ENCODE measurements at regions not wholly inside any gene's neighbourhood (a gene's known extent, or its start where the extent isn't known, plus 50 kb on each side); places are given as distances from the start of the nearest gene placed in this dataset.
"Not testable (repeated sequence)": the region's sequence is repeated elsewhere in the genome, so short reads cannot be mapped to it uniquely, and the experiment has no call there.

DNA sequence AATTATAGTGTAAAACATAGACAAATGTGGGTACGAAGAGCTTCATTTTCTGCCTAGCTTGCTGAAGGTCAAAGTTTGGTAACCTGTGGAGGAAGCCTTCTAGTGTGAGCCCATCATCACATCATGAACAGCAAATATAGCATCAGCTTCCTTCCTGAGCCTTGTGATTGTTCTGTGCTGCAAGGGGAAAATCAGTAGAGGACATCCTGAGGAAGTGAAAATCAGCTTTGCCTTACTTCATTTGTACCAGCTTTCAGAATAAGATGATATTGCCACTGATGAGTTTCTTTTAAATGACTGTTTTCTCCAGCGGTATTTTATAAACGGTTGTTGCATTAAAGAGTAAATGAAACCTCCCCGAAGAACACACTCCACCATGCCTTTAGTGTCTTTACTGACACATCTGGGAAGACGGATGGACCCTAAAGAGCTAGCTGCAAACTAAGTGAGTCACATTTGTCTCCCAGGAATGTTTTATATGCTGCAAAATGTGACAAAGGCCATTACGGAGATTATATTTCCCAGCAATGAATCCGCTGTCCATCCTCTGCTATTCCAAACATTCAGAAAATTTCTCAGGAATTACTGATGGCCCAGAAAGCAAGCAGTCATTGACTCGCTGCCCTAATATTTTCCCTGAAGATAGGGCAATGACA lies 1272.8 kb downstream of the SUCLG1 start:
- H3K27ac ChIP-seq (ENCODE audit: low read length), result no peak overlapping the region
- no peaks in the 10 kb centered on the region for H3K36me3 ChIP-seq (ENCODE audit: control insufficient read depth in 1 of 2, insufficient read depth in 2 of 2, low read length in 2 of 2)
- H3K9me3 ChIP-seq (ENCODE audit: control insufficient read depth in 1 of 2, low read length in 2 of 2), result no peaks in the 10 kb centered on the region
- H3K27me3 ChIP-seq (ENCODE audit: low read depth, low read length), result no peaks in the 10 kb centered on the region
- H3K4me3 ChIP-seq (ENCODE audit: low read depth in 1 of 2, low read length in 2 of 2), result no peak overlapping the region
- no peaks in the 10 kb centered on the region for H3K4me1 ChIP-seq (ENCODE audit: control insufficient read depth in 1 of 2, insufficient read depth in 2 of 2, low read length in 2 of 2)

DNA sequence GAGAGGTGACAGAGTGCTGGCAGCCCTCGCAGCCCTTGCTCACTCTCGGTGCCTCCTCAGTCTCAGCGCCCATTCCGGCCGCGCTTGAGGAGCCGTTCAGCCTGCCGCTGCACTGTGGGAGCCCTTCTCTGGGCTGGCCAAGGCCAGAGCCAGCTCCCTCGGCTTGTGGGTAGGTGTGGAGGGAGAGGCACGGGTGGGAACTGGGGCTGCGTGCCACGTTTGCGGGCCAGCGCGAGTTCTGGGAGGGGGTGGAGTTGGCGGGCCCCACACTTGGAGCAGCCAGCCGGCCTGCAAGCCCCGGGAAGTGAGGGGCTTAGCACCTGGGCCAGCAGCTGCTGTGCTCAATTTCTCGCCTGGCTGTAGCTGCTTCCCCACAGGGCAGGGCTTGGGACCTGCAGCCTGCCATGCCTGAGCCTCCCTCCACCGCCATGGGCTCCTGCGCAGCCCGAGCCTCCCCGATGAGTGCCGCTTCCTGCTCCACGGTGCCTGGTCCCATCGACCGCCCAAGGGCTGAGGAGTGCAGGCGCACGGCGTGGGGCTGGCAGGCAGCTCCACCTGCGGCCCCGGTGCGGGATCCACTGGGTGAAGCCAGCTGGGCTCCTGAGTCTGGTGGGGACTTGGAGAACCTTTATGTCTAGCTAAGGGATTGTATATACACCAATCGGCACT lies 1278.1 kb downstream of the SUCLG1 start:
- not testable (repeated sequence) for H3K36me3 ChIP-seq (ENCODE audit: control insufficient read depth in 1 of 2, insufficient read depth in 2 of 2, low read length in 2 of 2); H3K27me3 ChIP-seq (ENCODE audit: low read depth, low read length); H3K9me3 ChIP-seq (ENCODE audit: control insufficient read depth in 1 of 2, low read length in 2 of 2); H3K27ac ChIP-seq (ENCODE audit: low read length); H3K4me1 ChIP-seq (ENCODE audit: control insufficient read depth in 1 of 2, insufficient read depth in 2 of 2, low read length in 2 of 2); H3K4me3 ChIP-seq (ENCODE audit: low read depth in 1 of 2, low read length in 2 of 2)

DNA sequence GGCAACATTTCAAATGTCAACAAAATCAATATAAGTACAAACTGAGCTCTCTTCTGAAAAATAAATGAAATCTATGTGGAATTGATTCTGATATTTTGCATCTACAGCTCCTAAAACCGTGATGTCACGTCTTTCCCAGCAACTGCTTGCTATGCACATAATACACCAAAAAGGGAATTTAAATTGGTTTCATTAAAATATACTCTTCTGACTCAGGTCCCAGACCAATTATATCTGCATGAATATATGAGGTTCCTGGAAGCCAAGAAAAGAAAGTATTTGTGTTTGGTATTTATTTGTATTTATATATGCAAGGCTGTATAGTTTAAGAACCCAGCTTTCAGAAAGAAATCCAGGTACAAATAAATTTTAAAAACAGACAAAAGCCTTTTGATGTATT lies 1282.5 kb downstream of the SUCLG1 start:
- no peaks in the 10 kb centered on the region for H3K36me3 ChIP-seq (ENCODE audit: control insufficient read depth in 1 of 2, insufficient read depth in 2 of 2, low read length in 2 of 2)
- H3K9me3 ChIP-seq (ENCODE audit: control insufficient read depth in 1 of 2, low read length in 2 of 2), result no peaks in the 10 kb centered on the region
- no peaks in the 10 kb centered on the region for H3K27me3 ChIP-seq (ENCODE audit: low read depth, low read length)
- no peak overlapping the region for H3K27ac ChIP-seq (ENCODE audit: low read length)
- H3K4me3 ChIP-seq (ENCODE audit: low read depth in 1 of 2, low read length in 2 of 2), result no peak overlapping the region
- no peaks in the 10 kb centered on the region for H3K4me1 ChIP-seq (ENCODE audit: control insufficient read depth in 1 of 2, insufficient read depth in 2 of 2, low read length in 2 of 2)

DNA sequence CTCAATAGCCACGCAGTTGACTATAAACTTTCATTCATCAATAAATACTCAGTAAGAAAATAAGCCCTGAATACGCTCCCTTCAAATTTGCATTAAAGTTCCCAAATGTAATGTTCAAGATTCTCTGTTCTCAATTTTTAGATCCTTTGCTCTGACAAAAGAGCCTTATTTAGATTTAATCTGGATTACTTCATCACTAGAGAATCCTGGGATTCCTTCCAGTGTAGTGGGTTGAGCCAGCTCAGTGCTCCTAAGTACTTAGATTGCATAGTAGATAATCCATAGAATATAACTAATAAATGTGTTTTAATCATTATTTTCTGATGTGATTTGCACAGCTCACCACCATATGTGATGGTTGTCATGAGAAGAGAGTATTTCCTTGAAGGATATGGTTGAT lies 1286.2 kb downstream of the SUCLG1 start:
- H3K4me1 ChIP-seq (ENCODE audit: control insufficient read depth in 1 of 2, insufficient read depth in 2 of 2, low read length in 2 of 2), result no peaks in the 10 kb centered on the region
- H3K4me3 ChIP-seq (ENCODE audit: low read depth in 1 of 2, low read length in 2 of 2), result no peak overlapping the region
- H3K9me3 ChIP-seq (ENCODE audit: control insufficient read depth in 1 of 2, low read length in 2 of 2), result no peaks in the 10 kb centered on the region
- no peaks in the 10 kb centered on the region for H3K27me3 ChIP-seq (ENCODE audit: low read depth, low read length)
- H3K36me3 ChIP-seq (ENCODE audit: control insufficient read depth in 1 of 2, insufficient read depth in 2 of 2, low read length in 2 of 2), result no peaks in the 10 kb centered on the region
- no peak overlapping the region for H3K27ac ChIP-seq (ENCODE audit: low read length)

DNA sequence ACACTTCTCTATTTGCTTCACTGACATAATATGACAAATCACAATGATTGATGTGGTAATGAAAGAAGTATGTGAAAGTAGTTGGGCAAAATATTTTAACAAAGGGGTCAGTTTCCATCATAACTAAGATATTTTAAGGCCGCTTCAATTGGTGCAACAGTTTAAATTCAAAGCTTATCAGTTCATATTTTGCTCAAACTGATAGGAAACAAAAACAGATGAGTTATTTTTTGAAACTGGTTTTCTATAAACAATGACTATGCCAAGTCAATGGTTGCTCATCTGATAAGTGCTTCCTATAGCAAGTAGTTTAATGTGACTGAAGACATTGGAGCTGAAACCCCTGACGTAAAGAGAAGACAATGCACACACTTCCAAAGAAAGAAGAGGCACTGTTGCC lies 1290.7 kb downstream of the SUCLG1 start:
- H3K4me3 ChIP-seq (ENCODE audit: low read depth in 1 of 2, low read length in 2 of 2), result no peak overlapping the region
- no peaks in the 10 kb centered on the region for H3K36me3 ChIP-seq (ENCODE audit: control insufficient read depth in 1 of 2, insufficient read depth in 2 of 2, low read length in 2 of 2)
- no peaks in the 10 kb centered on the region for H3K27me3 ChIP-seq (ENCODE audit: low read depth, low read length)
- no peak overlapping the region for H3K27ac ChIP-seq (ENCODE audit: low read length)
- no peaks in the 10 kb centered on the region for H3K4me1 ChIP-seq (ENCODE audit: control insufficient read depth in 1 of 2, insufficient read depth in 2 of 2, low read length in 2 of 2)
- H3K9me3 ChIP-seq (ENCODE audit: control insufficient read depth in 1 of 2, low read length in 2 of 2), result no peaks in the 10 kb centered on the region

DNA sequence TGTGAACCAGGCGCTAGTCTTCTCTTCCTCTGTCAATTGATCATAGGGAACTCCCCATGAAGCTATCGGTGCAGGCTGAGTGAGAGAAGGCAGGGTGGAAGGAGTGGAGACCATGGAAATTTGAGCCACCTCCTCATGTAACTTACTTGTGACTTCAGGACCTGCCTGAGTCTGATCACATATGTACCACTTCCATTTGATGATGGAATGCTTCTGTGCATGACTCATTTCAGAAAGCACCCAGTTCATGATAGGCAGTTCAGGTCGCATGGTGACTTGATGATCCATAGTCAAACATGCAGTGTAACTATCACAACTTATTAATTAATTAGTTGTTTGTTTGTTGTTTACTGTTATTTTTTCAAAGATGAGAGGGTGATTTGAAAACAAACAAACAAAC lies 1296.7 kb downstream of the SUCLG1 start:
- H3K4me3 ChIP-seq (ENCODE audit: low read depth in 1 of 2, low read length in 2 of 2), result no peak overlapping the region
- no peaks in the 10 kb centered on the region for H3K4me1 ChIP-seq (ENCODE audit: control insufficient read depth in 1 of 2, insufficient read depth in 2 of 2, low read length in 2 of 2)
- H3K27ac ChIP-seq (ENCODE audit: low read length), result no peak overlapping the region
- H3K9me3 ChIP-seq (ENCODE audit: control insufficient read depth in 1 of 2, low read length in 2 of 2), result no peaks in the 10 kb centered on the region
- no peaks in the 10 kb centered on the region for H3K27me3 ChIP-seq (ENCODE audit: low read depth, low read length)
- no peaks in the 10 kb centered on the region for H3K36me3 ChIP-seq (ENCODE audit: control insufficient read depth in 1 of 2, insufficient read depth in 2 of 2, low read length in 2 of 2)

DNA sequence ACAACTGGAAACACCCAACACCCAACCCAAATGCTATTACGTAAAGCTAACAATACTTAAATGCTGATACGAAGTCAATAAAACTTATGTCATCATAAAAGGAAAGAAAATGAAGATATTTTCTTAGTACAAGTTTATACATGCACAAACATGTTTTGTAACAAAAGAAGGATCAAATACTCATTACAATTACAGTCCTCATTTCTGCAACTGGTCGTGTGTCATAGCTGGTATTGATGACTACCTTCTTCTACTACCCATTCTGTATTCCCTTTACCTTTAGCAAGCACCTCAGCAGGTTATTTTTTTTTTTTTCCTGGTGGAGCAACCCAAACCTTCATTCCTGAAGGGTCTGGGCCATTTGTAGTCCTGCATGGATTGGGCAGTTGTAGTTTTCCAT lies 1298.5 kb downstream of the SUCLG1 start:
- H3K9me3 ChIP-seq (ENCODE audit: control insufficient read depth in 1 of 2, low read length in 2 of 2), result peaks cover 0 to 3% of the 10 kb centered on the region in 2 donors
- H3K4me3 ChIP-seq (ENCODE audit: low read depth in 1 of 2, low read length in 2 of 2), result no peak overlapping the region
- H3K27me3 ChIP-seq (ENCODE audit: low read depth, low read length), result no peaks in the 10 kb centered on the region
- H3K4me1 ChIP-seq (ENCODE audit: control insufficient read depth in 1 of 2, insufficient read depth in 2 of 2, low read length in 2 of 2), result no peaks in the 10 kb centered on the region
- no peak overlapping the region for H3K27ac ChIP-seq (ENCODE audit: low read length)
- no peaks in the 10 kb centered on the region for H3K36me3 ChIP-seq (ENCODE audit: control insufficient read depth in 1 of 2, insufficient read depth in 2 of 2, low read length in 2 of 2)

DNA sequence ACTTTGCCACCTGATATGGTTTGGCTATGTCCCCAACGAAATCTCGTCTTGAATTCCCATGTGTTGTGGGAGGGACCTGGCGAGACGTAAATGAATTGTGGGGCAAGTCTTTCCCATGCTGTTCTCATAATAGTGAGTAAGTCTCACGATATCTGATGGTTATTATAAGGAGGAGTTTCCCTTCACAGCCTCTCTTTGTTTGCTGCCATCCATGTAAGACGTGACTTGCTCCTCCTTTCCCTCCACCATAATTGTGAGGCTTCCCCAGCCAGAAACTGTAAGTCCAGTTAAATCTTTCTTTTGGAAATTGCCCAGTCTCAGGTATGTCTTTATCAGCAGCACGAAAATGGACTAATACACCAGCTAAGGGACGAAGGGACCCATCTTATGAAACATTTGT lies 1303.3 kb downstream of the SUCLG1 start:
- H3K9me3 ChIP-seq (ENCODE audit: control insufficient read depth in 1 of 2, low read length in 2 of 2), result peaks cover 0 to 3% of the 10 kb centered on the region in 2 donors
- H3K36me3 ChIP-seq (ENCODE audit: control insufficient read depth in 1 of 2, insufficient read depth in 2 of 2, low read length in 2 of 2), result no peaks in the 10 kb centered on the region
- no peaks in the 10 kb centered on the region for H3K4me1 ChIP-seq (ENCODE audit: control insufficient read depth in 1 of 2, insufficient read depth in 2 of 2, low read length in 2 of 2)
- no peak overlapping the region for H3K27ac ChIP-seq (ENCODE audit: low read length)
- H3K27me3 ChIP-seq (ENCODE audit: low read depth, low read length), result no peaks in the 10 kb centered on the region
- no peak overlapping the region for H3K4me3 ChIP-seq (ENCODE audit: low read depth in 1 of 2, low read length in 2 of 2)

DNA sequence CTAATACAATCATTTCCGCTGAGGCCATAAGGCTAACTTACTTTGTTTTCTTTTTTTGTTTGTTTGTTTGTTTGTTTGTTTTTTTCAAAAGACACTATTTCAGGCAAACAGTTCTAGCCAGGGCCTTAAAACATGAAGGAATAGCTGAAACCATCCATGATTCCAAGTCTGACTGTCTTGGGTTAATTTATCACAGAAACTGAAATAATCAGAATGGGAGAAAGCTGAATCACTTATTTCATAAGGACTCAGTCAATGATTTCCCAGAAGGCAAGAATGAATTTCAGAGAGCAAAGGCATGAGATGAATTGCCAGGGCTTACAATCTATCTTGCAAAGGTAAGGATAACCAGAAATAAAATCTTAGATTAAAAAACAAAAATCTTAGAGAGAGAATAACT lies 1315.1 kb downstream of the SUCLG1 start:
- no peaks in the 10 kb centered on the region for H3K27me3 ChIP-seq (ENCODE audit: low read depth, low read length)
- no peak overlapping the region for H3K27ac ChIP-seq (ENCODE audit: low read length)
- H3K4me3 ChIP-seq (ENCODE audit: low read depth in 1 of 2, low read length in 2 of 2), result no peak overlapping the region
- no peaks in the 10 kb centered on the region for H3K9me3 ChIP-seq (ENCODE audit: control insufficient read depth in 1 of 2, low read length in 2 of 2)
- H3K36me3 ChIP-seq (ENCODE audit: control insufficient read depth in 1 of 2, insufficient read depth in 2 of 2, low read length in 2 of 2), result no peaks in the 10 kb centered on the region
- no peaks in the 10 kb centered on the region for H3K4me1 ChIP-seq (ENCODE audit: control insufficient read depth in 1 of 2, insufficient read depth in 2 of 2, low read length in 2 of 2)

DNA sequence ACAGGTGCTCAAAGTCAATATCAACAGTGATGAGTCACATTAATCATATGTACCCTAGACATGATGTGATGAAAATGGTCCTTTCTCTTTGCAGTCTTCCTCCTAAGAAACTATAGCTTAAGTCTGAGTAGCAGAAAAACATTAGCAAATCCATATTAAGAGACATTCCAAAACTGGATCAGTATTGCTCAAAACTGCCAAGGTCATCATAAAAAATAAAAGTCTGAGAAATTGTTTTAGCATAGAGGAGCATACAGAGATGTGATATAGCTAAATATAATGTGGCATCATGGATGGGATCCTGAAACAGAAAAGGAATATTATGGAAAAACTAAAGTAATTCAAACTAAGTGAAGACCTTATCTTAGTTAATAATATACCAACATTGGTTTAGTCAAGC lies 1316.1 kb downstream of the SUCLG1 start:
- no peak overlapping the region for H3K27ac ChIP-seq (ENCODE audit: low read length)
- H3K36me3 ChIP-seq (ENCODE audit: control insufficient read depth in 1 of 2, insufficient read depth in 2 of 2, low read length in 2 of 2), result no peaks in the 10 kb centered on the region
- H3K9me3 ChIP-seq (ENCODE audit: control insufficient read depth in 1 of 2, low read length in 2 of 2), result no peaks in the 10 kb centered on the region
- H3K4me1 ChIP-seq (ENCODE audit: control insufficient read depth in 1 of 2, insufficient read depth in 2 of 2, low read length in 2 of 2), result no peaks in the 10 kb centered on the region
- H3K27me3 ChIP-seq (ENCODE audit: low read depth, low read length), result no peaks in the 10 kb centered on the region
- no peak overlapping the region for H3K4me3 ChIP-seq (ENCODE audit: low read depth in 1 of 2, low read length in 2 of 2)

DNA sequence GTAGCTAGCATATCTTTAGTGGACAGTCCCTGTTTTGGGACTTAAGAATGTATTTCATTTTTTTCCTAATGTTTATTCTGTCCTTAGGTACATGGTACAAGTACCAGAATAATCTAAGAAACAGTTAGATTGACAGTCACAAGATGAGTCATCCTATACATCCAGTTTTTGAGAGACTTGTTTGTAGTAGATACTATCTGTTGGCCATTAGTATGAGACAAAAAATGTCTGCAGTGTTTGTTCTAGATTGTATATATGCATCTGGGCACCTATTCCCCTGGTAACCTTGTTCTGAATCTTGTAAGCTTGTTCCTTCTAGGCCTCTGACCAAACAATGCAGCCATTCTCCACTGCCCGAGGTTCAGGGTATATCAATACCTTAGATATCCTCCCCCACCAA lies 1343.5 kb downstream of the SUCLG1 start:
- Histone ChIP-seq H3K27me3 (ENCODE audit: low read depth, low read length) (no peaks in the 10 kb centered on the region), H3K27ac (ENCODE audit: low read length) (no peak overlapping the region), H3K4me1 (ENCODE audit: control insufficient read depth in 1 of 2, insufficient read depth in 2 of 2, low read length in 2 of 2) (no peaks in the 10 kb centered on the region), H3K4me3 (ENCODE audit: low read depth in 1 of 2, low read length in 2 of 2) (no peak overlapping the region), H3K36me3 (ENCODE audit: control insufficient read depth in 1 of 2, insufficient read depth in 2 of 2, low read length in 2 of 2) (no peaks in the 10 kb centered on the region), H3K9me3 (ENCODE audit: control insufficient read depth in 1 of 2, low read length in 2 of 2) (no peaks in the 10 kb centered on the region)

DNA sequence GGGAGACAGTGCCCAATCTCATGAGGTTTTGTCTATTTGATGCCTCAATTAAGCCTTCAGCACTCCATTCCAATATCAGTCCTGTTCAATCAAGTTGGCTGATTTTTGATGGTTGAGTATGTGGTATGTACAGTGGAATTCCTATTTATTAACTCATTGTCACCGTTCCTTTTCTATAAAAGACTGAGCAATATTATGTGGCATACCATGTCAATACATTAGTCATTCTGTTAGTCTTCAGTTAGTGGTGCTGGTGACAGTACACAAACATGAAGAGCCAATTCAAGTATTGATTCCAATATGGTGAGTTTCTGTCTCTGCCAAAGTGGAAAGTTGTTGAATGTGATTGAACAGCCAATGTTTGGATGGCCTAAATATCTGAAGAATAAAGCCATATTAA lies 1343.9 kb downstream of the SUCLG1 start:
- Histone ChIP-seq H3K36me3 (ENCODE audit: control insufficient read depth in 1 of 2, insufficient read depth in 2 of 2, low read length in 2 of 2) (no peaks in the 10 kb centered on the region), H3K4me3 (ENCODE audit: low read depth in 1 of 2, low read length in 2 of 2) (no peak overlapping the region), H3K9me3 (ENCODE audit: control insufficient read depth in 1 of 2, low read length in 2 of 2) (no peaks in the 10 kb centered on the region), H3K4me1 (ENCODE audit: control insufficient read depth in 1 of 2, insufficient read depth in 2 of 2, low read length in 2 of 2) (no peaks in the 10 kb centered on the region), H3K27ac (ENCODE audit: low read length) (no peak overlapping the region), H3K27me3 (ENCODE audit: low read depth, low read length) (no peaks in the 10 kb centered on the region)

Data from muscle layer of duodenum (tissue), 2 donors.